H1 (cell line): ENCODE measurements at regions not wholly inside any gene's neighbourhood (a gene's known extent, or its start where the extent isn't known, plus 50 kb on each side); places are given as distances from the start of the nearest gene placed in this dataset.

ENCODE experiments used
- BCL11A ChIP-seq, 2 experiments: IDR thresholded peaks; one replicate each; pipeline ENCODE4 v1.6.1; 2011; ENCODE audit warnings: low read depth in 2 of 2, low read length in 2 of 2, mild to moderate bottlenecking in 2 of 2
- CHD7 ChIP-seq: fragments of 300-600 bp; sonication (generic); IDR thresholded peaks from 2 replicates; pipeline ENCODE4 v1.7.1; 2012; ENCODE audit warnings: low read length, moderate library complexity, mild to moderate bottlenecking, inconsistent platforms; ENCODE audit not compliant: insufficient replicate concordance
- EP300 ChIP-seq, 2 experiments: IDR thresholded peaks; 1 replicate in 1 of 2; 2 replicates in 1 of 2; pipeline ENCODE4 v1.6.1; 2011 to 2012; ENCODE audit warnings: low read depth in 2 of 2, low read length in 2 of 2, mild to moderate bottlenecking in 2 of 2, borderline replicate concordance in 1 of 2, inconsistent platforms in 1 of 2, moderate library complexity in 1 of 2
- HDAC2 ChIP-seq, 2 experiments: fragments of 300-600 bp in 1 of 2; sonication (generic) in 1 of 2; IDR thresholded peaks; 2 replicates each; pipeline ENCODE4 v1.6.1; 2011 to 2012; ENCODE audit warnings: low read depth in 2 of 2, low read length in 2 of 2, mild to moderate bottlenecking in 2 of 2, moderate library complexity in 2 of 2, borderline replicate concordance in 1 of 2, inconsistent platforms in 1 of 2
- JUN ChIP-seq: IDR thresholded peaks from 2 replicates; pipeline ENCODE4 v1.6.1; 2011; ENCODE audit warnings: low read depth, mild to moderate bottlenecking, improper control_type of control experiment, low read length
- KDM1A ChIP-seq: fragments of 200-600, 300-600 bp; sonication (generic); IDR thresholded peaks from 2 replicates; pipeline ENCODE4 v1.7.1; 2016; ENCODE audit warnings: mild to moderate bottlenecking, low read length, borderline replicate concordance
- NANOG ChIP-seq: IDR thresholded peaks from 2 replicates; pipeline ENCODE4 v1.6.1; 2011; ENCODE audit warnings: low read length, low read depth, mild to moderate bottlenecking, inconsistent platforms; ENCODE audit not compliant: insufficient read depth, poor library complexity, severe bottlenecking
- POLR2AphosphoS5 ChIP-seq: IDR thresholded peaks from 2 replicates; pipeline ENCODE4 v1.6.1; 2011; ENCODE audit warnings: low read depth, low read length
- POU5F1 ChIP-seq: IDR thresholded peaks from 2 replicates; pipeline ENCODE4 v1.6.1; 2011; ENCODE audit warnings: low read depth, mild to moderate bottlenecking, low read length, moderate library complexity
- RBBP5 ChIP-seq: IDR thresholded peaks from 2 replicates; pipeline ENCODE4 v1.7.1; 2012; ENCODE audit warnings: low read depth, mild to moderate bottlenecking, inconsistent platforms, low read length, moderate library complexity, borderline replicate concordance
- TEAD4 ChIP-seq: IDR thresholded peaks from 2 replicates; pipeline ENCODE4 v1.6.1; 2012; ENCODE audit warnings: low read depth, low read length, inconsistent platforms, mixed read lengths

GRCh38 chr13:58680115-58680514 is 1048.6 kb downstream of the PCDH17 start (continued):
- TF ChIP-seq CHD7 (no peak), EP300 (IDR thresholded peaks at IDR 0.05; ENCODE audit: borderline replicate concordance in 1 of 2, low read depth in 2 of 2, low read length in 2 of 2) (peak in 1 of 2 experiments; percentile 11; a peak in 1 of 3 replicates), POU5F1 (peak; percentile 41; the same call in 1 of the 2 replicates), TEAD4 (0 out of 2 replicates have a peak, but pooled peaks have one; percentile 14), JUN (no peak), NANOG (peak; percentile 95), RBBP5 (no peak), HDAC2 (IDR thresholded peaks at IDR 0.05; ENCODE audit: borderline replicate concordance in 1 of 2, low read depth in 2 of 2, low read length in 2 of 2) (peak in 1 of 2 experiments; percentile 60; a peak in 1 of 4 replicates), KDM1A (no peak), POLR2AphosphoS5 (no peak), BCL11A (IDR thresholded peaks at IDR 0.05; ENCODE audit: low read depth in 2 of 2, low read length in 2 of 2) (peak in 1 of 2 experiments; percentile 79)
